ENCODE measurements at regions not wholly inside any gene's neighbourhood (a gene's known extent, or its start where the extent isn't known, plus 50 kb on each side); places are given as distances from the start of the nearest gene placed in this dataset.

DNA sequence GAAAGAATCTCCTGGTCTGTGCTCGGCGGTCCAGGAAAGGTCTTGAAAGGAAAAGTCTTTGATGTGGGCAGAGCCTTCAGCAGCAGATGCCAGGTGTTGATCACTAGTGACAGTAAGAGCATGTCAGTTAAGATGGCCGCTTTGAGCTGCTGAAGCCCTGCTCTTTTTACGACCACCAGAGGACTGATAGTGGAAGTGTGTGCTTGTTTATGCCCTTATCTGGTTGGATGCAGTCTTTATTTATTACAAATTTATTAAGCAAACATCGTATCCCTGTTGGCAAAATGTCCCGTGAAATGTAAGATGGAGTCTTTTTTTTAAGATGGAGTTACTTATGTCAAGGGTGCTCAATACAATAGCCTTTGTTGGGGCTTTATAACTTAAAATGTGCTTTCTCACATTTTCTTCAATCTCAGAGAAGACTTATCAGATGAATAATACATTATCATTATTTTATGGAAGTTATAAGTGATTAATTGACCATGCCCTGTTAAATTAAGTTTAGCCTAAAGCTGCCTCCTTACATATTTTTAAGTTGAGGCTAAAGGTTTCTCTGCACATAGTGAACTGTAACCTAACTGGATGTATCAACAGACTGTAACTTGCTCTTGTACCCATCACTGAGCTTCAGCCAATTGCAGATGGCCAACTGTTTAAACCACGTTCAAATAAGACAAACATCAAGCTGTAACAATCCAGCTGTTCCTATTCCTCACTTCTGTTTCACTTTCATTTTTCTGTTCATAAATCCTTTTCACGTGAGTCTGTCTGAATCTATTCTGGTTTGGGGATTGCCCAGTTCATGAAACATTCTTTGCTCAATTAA, 97.4 kb upstream of the PIK3CG start:
- Mint-ChIP-seq H3K27ac (ENCODE audit: unreplicated experiment) (no peak overlapping the region), H3K9me3 (ENCODE audit: low read depth, unreplicated experiment) (no peaks in the 10 kb centered on the region), H3K4me3 (ENCODE audit: low read depth, unreplicated experiment) (no peak overlapping the region), H3K27me3 (ENCODE audit: unreplicated experiment) (no peaks in the 10 kb centered on the region), H3K4me1 (ENCODE audit: low read depth, unreplicated experiment) (peaks cover 30% of the 10 kb centered on the region), H3K36me3 (ENCODE audit: insufficient read depth, unreplicated experiment) (no peaks in the 10 kb centered on the region)
- intact Hi-C loops (cut with micrococcal nuclease; ENCODE audit: unreplicated experiment), result no loop called here
- DNase-seq, result no peak
- TF ChIP-seq, protein P1, sequence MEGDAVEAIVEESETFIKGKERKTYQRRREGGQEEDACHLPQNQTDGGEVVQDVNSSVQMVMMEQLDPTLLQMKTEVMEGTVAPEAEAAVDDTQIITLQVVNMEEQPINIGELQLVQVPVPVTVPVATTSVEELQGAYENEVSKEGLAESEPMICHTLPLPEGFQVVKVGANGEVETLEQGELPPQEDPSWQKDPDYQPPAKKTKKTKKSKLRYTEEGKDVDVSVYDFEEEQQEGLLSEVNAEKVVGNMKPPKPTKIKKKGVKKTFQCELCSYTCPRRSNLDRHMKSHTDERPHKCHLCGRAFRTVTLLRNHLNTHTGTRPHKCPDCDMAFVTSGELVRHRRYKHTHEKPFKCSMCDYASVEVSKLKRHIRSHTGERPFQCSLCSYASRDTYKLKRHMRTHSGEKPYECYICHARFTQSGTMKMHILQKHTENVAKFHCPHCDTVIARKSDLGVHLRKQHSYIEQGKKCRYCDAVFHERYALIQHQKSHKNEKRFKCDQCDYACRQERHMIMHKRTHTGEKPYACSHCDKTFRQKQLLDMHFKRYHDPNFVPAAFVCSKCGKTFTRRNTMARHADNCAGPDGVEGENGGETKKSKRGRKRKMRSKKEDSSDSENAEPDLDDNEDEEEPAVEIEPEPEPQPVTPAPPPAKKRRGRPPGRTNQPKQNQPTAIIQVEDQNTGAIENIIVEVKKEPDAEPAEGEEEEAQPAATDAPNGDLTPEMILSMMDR (IDR thresholded peaks at IDR 0.05; ENCODE audit: unreplicated experiment), result no peak
- no TSS peak for BruUV-seq (replicated peaks)
- CTCF ChIA-PET, result no interaction called here

DNA sequence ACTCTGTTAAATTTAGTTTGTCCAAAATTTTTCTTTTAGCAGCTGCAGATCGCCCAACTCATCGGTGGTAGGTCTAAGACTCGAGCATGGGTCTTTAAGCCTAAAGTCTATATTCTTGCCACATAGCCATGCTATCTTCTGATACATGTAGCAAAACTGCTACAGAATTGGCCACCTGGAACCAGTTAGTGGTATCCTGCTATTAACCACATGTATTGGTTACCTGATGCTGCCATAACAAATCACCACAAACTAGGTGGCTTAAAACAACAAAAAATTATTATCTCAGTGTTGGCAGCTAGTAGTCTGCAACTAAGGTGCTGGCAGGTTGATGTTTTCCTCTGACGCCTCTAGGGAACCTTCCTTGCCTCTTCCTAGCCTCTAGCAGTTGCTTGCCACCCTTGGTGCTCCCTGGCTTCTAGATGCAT, 96.7 kb upstream of the PIK3CG start:
- H3K36me3 Mint-ChIP-seq (ENCODE audit: insufficient read depth, unreplicated experiment), result no peaks in the 10 kb centered on the region
- no TSS peak for BruUV-seq (replicated peaks)
- TF ChIP-seq, protein P1 (IDR thresholded peaks at IDR 0.05; ENCODE audit: unreplicated experiment), result no peak
- H3K27me3 Mint-ChIP-seq (ENCODE audit: unreplicated experiment), result no peaks in the 10 kb centered on the region
- CTCF ChIA-PET, result no interaction called here
- intact Hi-C loops (cut with micrococcal nuclease; ENCODE audit: unreplicated experiment), result no loop called here
- peaks cover 37% of the 10 kb centered on the region for H3K4me1 Mint-ChIP-seq (ENCODE audit: low read depth, unreplicated experiment)
- no peaks in the 10 kb centered on the region for H3K9me3 Mint-ChIP-seq (ENCODE audit: low read depth, unreplicated experiment)
- no peak overlapping the region for H3K27ac Mint-ChIP-seq (ENCODE audit: unreplicated experiment)
- no peak for DNase-seq
- no peak overlapping the region for H3K4me3 Mint-ChIP-seq (ENCODE audit: low read depth, unreplicated experiment)

DNA sequence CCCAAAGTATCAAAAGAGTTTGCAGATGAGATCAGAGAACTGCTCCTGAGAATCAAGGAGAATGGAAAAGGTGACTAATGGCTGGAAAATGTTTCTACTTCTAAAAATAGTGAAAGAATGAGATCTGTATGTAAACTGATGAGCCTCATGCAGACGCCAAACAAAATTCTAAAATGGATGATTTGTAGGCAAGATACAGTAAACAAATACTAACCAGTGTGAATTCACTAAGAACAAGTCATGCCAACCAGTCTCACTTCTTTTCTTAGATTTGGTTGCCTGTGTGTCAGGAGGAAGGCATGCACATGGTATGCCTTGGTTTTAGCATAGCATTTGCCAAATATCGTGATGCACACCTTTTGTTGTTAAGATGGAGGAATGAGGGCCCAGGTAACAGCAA, 94.9 kb upstream of the PIK3CG start:
- intact Hi-C loops (cut with micrococcal nuclease; ENCODE audit: unreplicated experiment), result loop anchor here (10.0 kb wide), 1 partner anchor 485 kb away; the partner anchor contains the start of gene NAMPT
- Mint-ChIP-seq H3K4me1 (ENCODE audit: low read depth, unreplicated experiment) (peaks cover 51% of the 10 kb centered on the region), H3K9me3 (ENCODE audit: low read depth, unreplicated experiment) (no peaks in the 10 kb centered on the region), H3K4me3 (ENCODE audit: low read depth, unreplicated experiment) (no peak overlapping the region), H3K27ac (ENCODE audit: unreplicated experiment) (peak overlapping the region; percentile 67), H3K36me3 (ENCODE audit: insufficient read depth, unreplicated experiment) (peaks cover 10% of the 10 kb centered on the region), H3K27me3 (ENCODE audit: unreplicated experiment) (no peaks in the 10 kb centered on the region)
- no peak for DNase-seq
- CTCF ChIA-PET, result no interaction called here
- TF ChIP-seq, protein P1 (IDR thresholded peaks at IDR 0.05; ENCODE audit: unreplicated experiment), result no peak
- no TSS peak for BruUV-seq (replicated peaks)

DNA sequence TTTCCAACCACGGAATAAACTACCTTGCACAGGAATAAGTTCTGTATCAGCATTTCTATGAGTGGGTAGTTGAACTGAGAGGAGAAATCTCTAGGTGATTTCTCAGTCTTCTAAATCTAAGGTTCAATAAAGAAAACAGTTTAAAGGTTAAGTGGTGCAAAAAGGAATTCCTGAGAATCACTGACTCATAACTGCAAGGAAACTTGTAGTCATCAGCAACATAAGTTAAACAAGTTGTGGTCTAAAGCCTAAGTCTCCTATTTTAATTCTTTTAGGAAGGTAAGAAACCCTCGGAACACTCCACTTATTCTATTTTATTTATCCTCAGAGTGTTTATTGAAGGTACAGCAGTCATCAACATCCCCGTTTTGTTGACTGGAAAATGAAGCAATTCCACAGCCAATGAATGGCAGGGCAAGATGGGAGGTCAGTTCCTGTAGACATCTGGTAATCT, 92.4 kb upstream of the PIK3CG start:
- TF ChIP-seq, protein P1 (IDR thresholded peaks at IDR 0.05; ENCODE audit: unreplicated experiment), result no peak
- peaks cover 7% of the 10 kb centered on the region for H3K9me3 Mint-ChIP-seq (ENCODE audit: low read depth, unreplicated experiment)
- peak overlapping the region; percentile 79 for H3K27ac Mint-ChIP-seq (ENCODE audit: unreplicated experiment)
- no peaks in the 10 kb centered on the region for H3K27me3 Mint-ChIP-seq (ENCODE audit: unreplicated experiment)
- intact Hi-C loops (cut with micrococcal nuclease; ENCODE audit: unreplicated experiment), result loop anchor here (10.0 kb wide), 1 partner anchor 488 kb away; the partner anchor contains the start of gene NAMPT
- peaks cover 75% of the 10 kb centered on the region for H3K4me1 Mint-ChIP-seq (ENCODE audit: low read depth, unreplicated experiment)
- no TSS peak for BruUV-seq (replicated peaks)
- CTCF ChIA-PET, result no interaction called here
- H3K4me3 Mint-ChIP-seq (ENCODE audit: low read depth, unreplicated experiment), result no peak overlapping the region
- peaks cover 28% of the 10 kb centered on the region for H3K36me3 Mint-ChIP-seq (ENCODE audit: insufficient read depth, unreplicated experiment)
- DNase-seq, result no peak
